ENCODE measurements at regions not wholly inside any gene's neighbourhood (a gene's known extent, or its start where the extent isn't known, plus 50 kb on each side); places are given as distances from the start of the nearest gene placed in this dataset.

DNA sequence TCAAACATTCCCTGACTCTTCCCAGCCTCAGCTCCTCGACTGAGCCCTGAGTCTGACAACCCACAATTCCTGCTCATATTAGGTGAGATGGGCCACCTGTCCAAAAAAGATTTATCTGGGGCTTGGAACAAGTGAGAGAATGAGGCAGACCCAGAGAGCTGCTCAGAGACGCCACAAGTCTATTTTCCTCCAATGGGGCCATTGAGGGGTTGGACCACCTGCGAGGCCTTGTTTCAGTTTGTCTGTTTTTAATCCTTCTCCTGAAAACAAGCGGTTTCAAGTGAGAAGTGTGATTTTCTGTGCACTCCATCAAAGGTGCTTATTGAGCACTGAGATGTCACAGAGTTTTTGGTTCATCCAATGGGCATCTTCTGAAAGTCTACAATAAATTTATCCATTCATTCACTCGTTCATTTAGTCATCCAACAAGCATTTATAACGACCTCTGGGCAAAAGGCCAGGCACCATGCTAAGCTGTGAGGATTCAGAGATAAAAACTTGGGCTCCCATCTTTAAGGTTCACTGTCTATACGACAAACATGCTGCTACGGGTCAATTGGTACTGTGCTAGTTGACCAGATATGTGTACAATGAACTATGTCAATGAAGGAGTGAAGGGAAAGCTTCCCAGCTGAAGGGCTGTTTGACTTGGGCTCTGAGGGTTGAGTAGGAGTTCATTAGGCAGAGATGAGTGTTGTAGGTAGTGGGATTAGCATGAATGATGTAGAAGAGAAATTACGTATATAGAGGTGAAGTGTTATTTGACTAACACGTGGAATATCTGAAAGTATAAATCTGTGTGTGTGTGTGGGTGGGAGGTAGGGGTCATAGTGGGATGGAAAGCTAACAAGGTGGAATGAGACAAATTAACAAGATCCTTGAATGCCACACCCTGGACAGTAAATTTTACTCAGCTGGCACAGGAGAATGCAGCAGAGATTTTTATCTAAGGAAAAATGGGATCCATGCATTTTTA, 168.9 kb downstream of the MIAT start:
- ATAC-seq (no peak), DNase-seq (no peak)
- intact Hi-C loops (cut with DNase I, micrococcal nuclease), result no loop called here
- TF ChIP-seq, protein P1, sequence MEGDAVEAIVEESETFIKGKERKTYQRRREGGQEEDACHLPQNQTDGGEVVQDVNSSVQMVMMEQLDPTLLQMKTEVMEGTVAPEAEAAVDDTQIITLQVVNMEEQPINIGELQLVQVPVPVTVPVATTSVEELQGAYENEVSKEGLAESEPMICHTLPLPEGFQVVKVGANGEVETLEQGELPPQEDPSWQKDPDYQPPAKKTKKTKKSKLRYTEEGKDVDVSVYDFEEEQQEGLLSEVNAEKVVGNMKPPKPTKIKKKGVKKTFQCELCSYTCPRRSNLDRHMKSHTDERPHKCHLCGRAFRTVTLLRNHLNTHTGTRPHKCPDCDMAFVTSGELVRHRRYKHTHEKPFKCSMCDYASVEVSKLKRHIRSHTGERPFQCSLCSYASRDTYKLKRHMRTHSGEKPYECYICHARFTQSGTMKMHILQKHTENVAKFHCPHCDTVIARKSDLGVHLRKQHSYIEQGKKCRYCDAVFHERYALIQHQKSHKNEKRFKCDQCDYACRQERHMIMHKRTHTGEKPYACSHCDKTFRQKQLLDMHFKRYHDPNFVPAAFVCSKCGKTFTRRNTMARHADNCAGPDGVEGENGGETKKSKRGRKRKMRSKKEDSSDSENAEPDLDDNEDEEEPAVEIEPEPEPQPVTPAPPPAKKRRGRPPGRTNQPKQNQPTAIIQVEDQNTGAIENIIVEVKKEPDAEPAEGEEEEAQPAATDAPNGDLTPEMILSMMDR (IDR thresholded peaks at IDR 0.05), result no peak
- Histone ChIP-seq H3K4me3 (no peak overlapping the region), H3K9me3 (no peaks in the 10 kb centered on the region), H3K36me3 (ENCODE audit: low read depth) (no peaks in the 10 kb centered on the region), H3K4me1 (ENCODE audit: low read depth) (no peaks in the 10 kb centered on the region)

DNA sequence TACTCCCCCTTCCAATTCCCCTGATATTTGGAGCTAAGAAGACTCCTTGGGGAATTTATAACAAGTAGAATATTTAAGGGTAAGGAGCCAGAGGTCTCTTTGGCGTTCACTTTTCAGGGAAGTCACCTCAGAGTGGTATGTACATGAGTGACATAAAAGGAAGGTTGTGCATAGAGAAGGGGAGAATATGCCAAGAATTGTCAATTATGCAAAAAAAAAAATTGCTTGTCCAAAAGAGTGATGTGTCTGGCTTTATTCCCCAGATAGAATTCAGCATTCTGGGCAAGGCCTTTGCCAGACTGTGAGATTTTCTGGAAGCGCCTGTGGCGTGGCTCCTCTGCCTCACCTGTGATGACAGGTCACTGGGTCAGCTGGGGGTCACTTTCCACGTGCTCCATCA, 170.2 kb downstream of the MIAT start:
- no peak for DNase-seq
- H3K4me1 ChIP-seq (ENCODE audit: low read depth), result no peaks in the 10 kb centered on the region
- no peak for ATAC-seq
- no peaks in the 10 kb centered on the region for H3K9me3 ChIP-seq
- H3K36me3 ChIP-seq (ENCODE audit: low read depth), result no peaks in the 10 kb centered on the region
- intact Hi-C loops (cut with DNase I, micrococcal nuclease), result no loop called here
- TF ChIP-seq, protein P1 (IDR thresholded peaks at IDR 0.05), result no peak
- no peak overlapping the region for H3K4me3 ChIP-seq

DNA sequence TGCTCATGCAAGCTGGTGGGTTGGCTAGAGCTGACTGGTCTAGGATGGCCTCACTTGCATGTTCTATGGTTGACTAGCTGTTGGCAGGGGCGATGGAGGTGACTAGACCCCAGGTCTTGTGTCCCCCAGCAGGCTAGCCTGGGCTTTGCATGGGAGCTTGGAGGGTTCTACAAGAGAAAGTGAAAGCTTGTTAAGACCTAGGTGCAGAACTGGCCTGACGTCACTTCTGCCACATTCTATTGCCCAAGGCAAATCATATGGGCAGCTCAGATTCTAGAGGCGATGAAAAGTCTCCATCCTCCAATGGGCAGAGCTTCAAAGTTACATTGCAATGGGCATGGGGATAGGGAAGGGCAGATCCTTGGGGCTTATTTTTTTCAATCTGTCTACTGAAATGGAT, 170.9 kb downstream of the MIAT start:
- no peak overlapping the region for H3K4me3 ChIP-seq
- no peaks in the 10 kb centered on the region for H3K36me3 ChIP-seq (ENCODE audit: low read depth)
- H3K9me3 ChIP-seq, result no peaks in the 10 kb centered on the region
- no peak for DNase-seq
- TF ChIP-seq, protein P1 (IDR thresholded peaks at IDR 0.05), result no peak
- intact Hi-C loops (cut with DNase I, micrococcal nuclease), result no loop called here
- no peak for ATAC-seq
- no peaks in the 10 kb centered on the region for H3K4me1 ChIP-seq (ENCODE audit: low read depth)

DNA sequence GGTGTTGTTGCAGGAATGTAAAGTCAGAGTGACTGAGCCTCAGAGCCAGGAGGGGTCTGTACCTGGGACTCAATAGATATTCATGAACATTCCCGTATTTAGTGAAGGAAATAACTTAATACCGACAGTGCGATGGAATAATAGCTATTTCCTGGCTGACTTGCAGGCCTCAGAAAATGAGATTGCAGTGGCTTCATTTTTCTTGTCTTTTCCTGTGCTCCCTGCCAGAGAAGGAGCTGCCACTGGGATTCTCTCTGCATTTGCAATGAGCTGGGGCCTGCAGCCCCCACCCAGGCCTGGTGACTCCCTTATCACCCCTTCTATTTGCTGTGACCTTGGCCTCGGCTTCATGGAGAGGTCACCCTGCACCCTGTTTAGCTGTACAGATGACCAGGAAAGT, 173.4 kb downstream of the MIAT start:
- Histone ChIP-seq H3K9me3 (no peaks in the 10 kb centered on the region), H3K4me3 (no peak overlapping the region), H3K4me1 (ENCODE audit: low read depth) (no peaks in the 10 kb centered on the region), H3K36me3 (ENCODE audit: low read depth) (no peaks in the 10 kb centered on the region)
- ATAC-seq (no peak), DNase-seq (no peak)
- intact Hi-C loops (cut with DNase I, micrococcal nuclease), result no loop called here
- TF ChIP-seq, protein P1 (IDR thresholded peaks at IDR 0.05), result no peak

DNA sequence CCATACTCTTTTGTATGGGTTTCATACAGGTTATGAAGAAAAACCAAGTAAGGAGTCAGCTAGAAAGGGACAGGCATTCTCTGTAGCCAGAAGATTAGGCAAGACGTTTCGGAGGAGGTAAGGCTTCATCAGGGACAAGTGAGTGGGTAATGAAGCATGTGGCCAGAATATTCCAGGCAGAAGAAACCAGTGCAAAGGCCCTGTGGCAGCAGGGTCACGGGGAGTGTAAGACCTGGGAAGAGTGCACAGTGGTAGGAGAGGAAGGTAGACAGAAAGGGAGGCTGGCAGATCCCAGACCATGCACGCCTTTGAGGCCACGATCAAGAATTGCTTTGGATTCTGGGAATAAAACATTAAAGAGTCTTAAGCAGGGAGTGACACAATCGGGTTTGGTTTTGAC, 177.6 kb downstream of the MIAT start:
- ATAC-seq (no peak), DNase-seq (no peak)
- intact Hi-C loops (cut with DNase I, micrococcal nuclease), result no loop called here

More for the DNA sequence above, 177.6 kb downstream of the MIAT start:
- no peaks in the 10 kb centered on the region for H3K36me3 ChIP-seq (ENCODE audit: low read depth)
- TF ChIP-seq, protein P1 (IDR thresholded peaks at IDR 0.05), result no peak
- no peaks in the 10 kb centered on the region for H3K9me3 ChIP-seq
- H3K4me1 ChIP-seq (ENCODE audit: low read depth), result no peaks in the 10 kb centered on the region
- H3K4me3 ChIP-seq, result no peak overlapping the region
